ENCODE measurements at regions not wholly inside any gene's neighbourhood (a gene's known extent, or its start where the extent isn't known, plus 50 kb on each side); places are given as distances from the start of the nearest gene placed in this dataset.

DNA sequence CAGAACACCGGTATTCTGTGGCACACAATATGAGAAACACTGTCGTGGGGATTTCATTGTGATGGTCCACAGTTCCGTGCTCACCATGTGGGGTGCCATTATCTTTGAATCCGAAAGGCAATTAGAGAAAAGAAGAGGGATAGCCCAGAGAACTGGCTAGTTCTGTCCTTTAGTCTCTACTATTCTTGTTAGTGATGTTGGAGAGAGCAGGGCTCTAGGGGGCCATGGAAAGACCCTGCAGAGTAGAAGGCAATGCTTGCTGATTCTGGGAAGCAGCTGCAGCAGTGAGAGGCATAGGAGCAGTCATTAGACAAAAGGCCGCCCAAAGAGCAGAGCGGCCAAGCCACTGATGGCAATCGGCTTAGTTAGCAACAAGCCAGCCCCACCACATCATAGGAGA is 146.3 kb downstream of the TSEN15 start:
- Histone ChIP-seq H3K9me3 (no peaks in the 10 kb centered on the region), H3K4me1 (no peaks in the 10 kb centered on the region), H3K36me3 (no peaks in the 10 kb centered on the region), H3K27ac (no peak overlapping the region), H3K4me3 (no peak overlapping the region), H3K27me3 (replicated peaks in 1 of 7) (peaks cover 0 to 12% (median 0%) of the 10 kb centered on the region in 7 donors)
- WGBS, 5 donors: 91 to 95% (median 95%) methylated on average over 7 of the region's 7 CpGs
- intact Hi-C loops (cut with DNase I; ENCODE audit: low total_unique reads): no loop called here
- no peak for TF ChIP-seq POLR2A (IDR thresholded peaks at IDR 0.05)
- DNase-seq: no peak

GRCh38 chr1:184199036-184199435 is 147.5 kb downstream of the TSEN15 start:
- H3K4me1 ChIP-seq: no peaks in the 10 kb centered on the region
- H3K27ac ChIP-seq: no peak overlapping the region
- TF ChIP-seq, protein P1, sequence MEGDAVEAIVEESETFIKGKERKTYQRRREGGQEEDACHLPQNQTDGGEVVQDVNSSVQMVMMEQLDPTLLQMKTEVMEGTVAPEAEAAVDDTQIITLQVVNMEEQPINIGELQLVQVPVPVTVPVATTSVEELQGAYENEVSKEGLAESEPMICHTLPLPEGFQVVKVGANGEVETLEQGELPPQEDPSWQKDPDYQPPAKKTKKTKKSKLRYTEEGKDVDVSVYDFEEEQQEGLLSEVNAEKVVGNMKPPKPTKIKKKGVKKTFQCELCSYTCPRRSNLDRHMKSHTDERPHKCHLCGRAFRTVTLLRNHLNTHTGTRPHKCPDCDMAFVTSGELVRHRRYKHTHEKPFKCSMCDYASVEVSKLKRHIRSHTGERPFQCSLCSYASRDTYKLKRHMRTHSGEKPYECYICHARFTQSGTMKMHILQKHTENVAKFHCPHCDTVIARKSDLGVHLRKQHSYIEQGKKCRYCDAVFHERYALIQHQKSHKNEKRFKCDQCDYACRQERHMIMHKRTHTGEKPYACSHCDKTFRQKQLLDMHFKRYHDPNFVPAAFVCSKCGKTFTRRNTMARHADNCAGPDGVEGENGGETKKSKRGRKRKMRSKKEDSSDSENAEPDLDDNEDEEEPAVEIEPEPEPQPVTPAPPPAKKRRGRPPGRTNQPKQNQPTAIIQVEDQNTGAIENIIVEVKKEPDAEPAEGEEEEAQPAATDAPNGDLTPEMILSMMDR (IDR thresholded peaks at IDR 0.05 in 8 of 11, conservative IDR thresholded peaks at IDR 0.05 in 3 of 11): no peak
- TF ChIP-seq POLR2A (IDR thresholded peaks at IDR 0.05) (no peak), POLR2AphosphoS5 (IDR thresholded peaks at IDR 0.05) (no peak)
- peaks cover 0 to 4% (median 0%) of the 10 kb centered on the region in 7 donors for H3K27me3 ChIP-seq (replicated peaks in 1 of 7)
- intact Hi-C loops (cut with DNase I; ENCODE audit: low total_unique reads): no loop called here
- no peaks in the 10 kb centered on the region for H3K36me3 ChIP-seq
- no peak overlapping the region for H3K4me3 ChIP-seq
- H3K9me3 ChIP-seq: no peaks in the 10 kb centered on the region
- DNase-seq: no peak
- 87 to 97% (median 90%) methylated on average over 1 of the region's 1 CpG for WGBS, 5 donors

- H3K4me3 ChIP-seq: no peak overlapping the region
Measured at GRCh38 chr1:184199438-184200085, 148.0 kb downstream of the TSEN15 start.

DNA sequence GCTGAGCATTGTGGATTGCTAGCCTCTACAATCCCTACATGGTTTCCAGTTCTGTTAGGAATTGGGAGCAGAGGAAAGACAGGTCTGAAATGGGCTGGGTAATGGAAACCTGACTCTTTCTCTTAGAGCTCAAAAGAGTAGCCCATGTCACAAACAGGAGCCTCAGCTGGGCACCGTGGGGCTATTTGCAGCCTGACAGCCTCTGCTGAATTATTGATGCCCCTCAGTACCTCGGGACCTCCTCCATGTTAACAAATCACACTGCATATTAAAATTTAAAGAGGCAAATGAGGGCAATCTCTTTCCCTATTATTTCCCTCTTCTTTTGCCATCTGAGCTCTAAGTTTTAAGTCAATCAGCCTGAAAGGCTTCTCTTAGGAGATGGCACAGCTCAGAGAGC is 157.1 kb downstream of the TSEN15 start:
- no peak for TF ChIP-seq POLR2AphosphoS5 (IDR thresholded peaks at IDR 0.05)
- TF ChIP-seq, protein P1 (IDR thresholded peaks at IDR 0.05 in 8 of 11, conservative IDR thresholded peaks at IDR 0.05 in 3 of 11): no peak
- no peak for TF ChIP-seq POLR2A (IDR thresholded peaks at IDR 0.05)
- H3K27ac ChIP-seq: no peak overlapping the region
- no peak overlapping the region for H3K4me3 ChIP-seq
- H3K9me3 ChIP-seq: no peaks in the 10 kb centered on the region
- 77 to 94% (median 84%) methylated on average over 2 of the region's 2 CpGs for WGBS, 5 donors
- H3K36me3 ChIP-seq: no peaks in the 10 kb centered on the region
- no peak for DNase-seq
- intact Hi-C loops (cut with DNase I; ENCODE audit: low total_unique reads): no loop called here
- no peaks in the 10 kb centered on the region for H3K27me3 ChIP-seq (replicated peaks in 1 of 7)
- H3K4me1 ChIP-seq: peaks cover 0 to 9% (median 0%) of the 10 kb centered on the region in 6 donors

More at GRCh38 chr1:184199438-184200085, 148.0 kb downstream of the TSEN15 start:
- H3K4me1 ChIP-seq: no peaks in the 10 kb centered on the region
- TF ChIP-seq POLR2AphosphoS5 (IDR thresholded peaks at IDR 0.05) (no peak), POLR2A (IDR thresholded peaks at IDR 0.05) (no peak)
- TF ChIP-seq, protein P1 (IDR thresholded peaks at IDR 0.05 in 8 of 11, conservative IDR thresholded peaks at IDR 0.05 in 3 of 11): no peak
- intact Hi-C loops (cut with DNase I; ENCODE audit: low total_unique reads): no loop called here
- no peaks in the 10 kb centered on the region for H3K36me3 ChIP-seq
- peaks cover 0 to 4% (median 0%) of the 10 kb centered on the region in 7 donors for H3K27me3 ChIP-seq (replicated peaks in 1 of 7)
- no peak overlapping the region for H3K27ac ChIP-seq
- 66 to 75% (median 68%) methylated on average over 4 of the region's 4 CpGs for WGBS, 5 donors
- no peaks in the 10 kb centered on the region for H3K9me3 ChIP-seq
- DNase-seq: no peak

Measured in spleen (tissue), 11 donors.